SK-N-SH (cell line): ENCODE measurements at regions not wholly inside any gene's neighbourhood (a gene's known extent, or its start where the extent isn't known, plus 50 kb on each side); places are given as distances from the start of the nearest gene placed in this dataset.

ENCODE experiments used
- CTCF ChIA-PET: fragments of 300-600, 350-600 bp; formaldehyde crosslinking; extraction: SDS; loops from one replicate; lab custom pipeline; 2021; lab: Yijun Ruan, JAX
- POLR2A ChIA-PET: fragments of 350-600 bp; sonication (Branson Sonifier 250); formaldehyde crosslinking; extraction: SDS; loops from one replicate; lab custom pipeline; 2020; ENCODE audit warnings: antibody characterized with exemption, inconsistent platforms; lab: Yijun Ruan, JAX
- DNase-seq: peaks from one replicate; pipeline ENCODE4 v3.0.0; 2012
- H2AFZ ChIP-seq: fragments of 200-600 bp; sonication (generic); 2 replicates; pipeline ENCODE4 v1.8.1; 2016; ENCODE audit warnings: antibody characterized with exemption, mild to moderate bottlenecking, low read depth
- H3F3A ChIP-seq: fragments of 200-600 bp; sonication (generic); replicated peaks from 2 replicates; pipeline ENCODE3; 2016; ENCODE audit warnings: antibody characterized with exemption, mild to moderate bottlenecking; ENCODE audit not compliant: insufficient read depth
- H3K27ac ChIP-seq, 2 experiments: fragments of 200-500 bp in 1 of 2; fragments of 200-600 bp in 1 of 2; sonication (Bioruptor generic) in 1 of 2; sonication (generic), shearing (Covaris generic) in 1 of 2; 2 replicates each; pipeline versions ENCODE4 v1.5.1 to v1.6.1; 2014 to 2016; ENCODE audit warnings: low read depth in 2 of 2, inconsistent platforms in 1 of 2, low read length in 1 of 2, mild to moderate bottlenecking in 1 of 2, mixed read lengths in 1 of 2
- H3K27me3 ChIP-seq: fragments of 200-600 bp; sonication (generic), shearing (Covaris generic); 2 replicates; pipeline ENCODE4 v1.6.1; 2016; ENCODE audit warnings: mixed run types; ENCODE audit not compliant: insufficient read depth
- H3K36me3 ChIP-seq, 2 experiments: fragments of 200-500 bp in 1 of 2; fragments of 200-600 bp in 1 of 2; sonication (Bioruptor generic) in 1 of 2; sonication (generic) in 1 of 2; replicated peaks in 1 of 2; 2 replicates each; pipeline versions ENCODE3 to v1.5.1; 2014 to 2016; ENCODE audit warnings: low read length in 1 of 2, mild to moderate bottlenecking in 1 of 2; ENCODE audit not compliant: insufficient read depth in 2 of 2, control insufficient read depth in 1 of 2
- H3K4me1 ChIP-seq, 2 experiments: fragments of 200-500 bp in 1 of 2; fragments of 200-600 bp in 1 of 2; sonication (Bioruptor generic) in 1 of 2; sonication (generic), shearing (Covaris generic) in 1 of 2; 2 replicates each; pipeline versions ENCODE4 v1.5.1 to v1.6.1; 2014 to 2016; ENCODE audit warnings: low read depth in 1 of 2, low read length in 1 of 2, mixed run types in 1 of 2; ENCODE audit not compliant: insufficient read depth in 2 of 2, control insufficient read depth in 1 of 2
- H3K4me2 ChIP-seq: fragments of 200-600 bp; sonication (generic), shearing (Covaris generic); 2 replicates; pipeline ENCODE4 v1.6.1; 2017; ENCODE audit warnings: mixed run types
- H3K4me3 ChIP-seq, 2 experiments: fragments of 200-500 bp in 1 of 2; fragments of 200-600 bp in 1 of 2; sonication (Bioruptor generic) in 1 of 2; sonication (generic), shearing (Covaris generic) in 1 of 2; 2 replicates each; pipeline versions ENCODE4 v1.5.1 to v1.8.1; 2014 to 2016; ENCODE audit warnings: low read depth in 2 of 2, inconsistent platforms in 1 of 2, low read length in 1 of 2, mild to moderate bottlenecking in 1 of 2, mixed read lengths in 1 of 2, moderate library complexity in 1 of 2
- H3K79me2 ChIP-seq: fragments of 200-600 bp; sonication (generic); 2 replicates; pipeline ENCODE4 v1.8.1; 2017; ENCODE audit warnings: mild to moderate bottlenecking; ENCODE audit not compliant: insufficient read depth
- H3K9ac ChIP-seq: fragments of 200-600 bp; sonication (generic); 2 replicates; pipeline ENCODE4 v1.6.1; 2017; ENCODE audit warnings: mixed run types
- H3K9me2 ChIP-seq: fragments of 200-600 bp; sonication (generic); 2 replicates; pipeline ENCODE4 v1.6.1; 2017; ENCODE audit warnings: mixed run types
- H3K9me3 ChIP-seq: fragments of 200-600 bp; sonication (generic); 2 replicates; pipeline ENCODE4 v1.6.1; 2017; ENCODE audit warnings: mixed run types, mild to moderate bottlenecking, moderate library complexity
- H4K20me1 ChIP-seq: fragments of 200-600 bp; sonication (generic); 2 replicates; pipeline ENCODE4 v1.6.1; 2017; ENCODE audit warnings: mild to moderate bottlenecking, mixed run types; ENCODE audit not compliant: insufficient read depth
- CTCF ChIP-seq: fragments of 200-600 bp; sonication (generic); IDR thresholded peaks from 2 replicates; pipeline ENCODE4 v1.6.1; 2017; ENCODE audit warnings: antibody characterized with exemption, mild to moderate bottlenecking, moderate library complexity
- ELF1 ChIP-seq: IDR thresholded peaks from 2 replicates; pipeline ENCODE4 v1.4.0; 2012
- EZH2phosphoT487 ChIP-seq: fragments of 200-600 bp; sonication (generic); IDR thresholded peaks from 2 replicates; pipeline ENCODE4 v1.6.1; 2017; ENCODE audit warnings: low read depth, mixed run types, mild to moderate bottlenecking, antibody characterized with exemption, moderate library complexity, borderline replicate concordance
- FOXM1 ChIP-seq: IDR thresholded peaks from 2 replicates; pipeline ENCODE4 v1.4.0; 2012; ENCODE audit warnings: low read depth, mild to moderate bottlenecking
- MAX ChIP-seq: IDR thresholded peaks from 2 replicates; pipeline ENCODE4 v1.4.0; 2012; ENCODE audit warnings: low read depth
- MXI1 ChIP-seq: IDR thresholded peaks from 2 replicates; pipeline ENCODE4 v1.6.1; 2012; ENCODE audit warnings: mild to moderate bottlenecking, low read depth, low read length, improper control_type of control experiment
- NRF1 ChIP-seq: IDR thresholded peaks from 2 replicates; pipeline ENCODE4 v1.6.1; 2012; ENCODE audit warnings: low read depth, mild to moderate bottlenecking, low read length
- PBX3 ChIP-seq: IDR thresholded peaks from 2 replicates; pipeline ENCODE4; 2012
- POLR2AphosphoS5 ChIP-seq: IDR thresholded peaks from 2 replicates; pipeline ENCODE4 v1.6.1; 2012; ENCODE audit warnings: low read depth, low read length
- RCOR1 ChIP-seq: fragments of 150-350 bp; IDR thresholded peaks from 2 replicates; pipeline ENCODE4 v1.6.1; 2017; ENCODE audit warnings: antibody characterized with exemption, low read length
- REST ChIP-seq: IDR thresholded peaks from 2 replicates; pipeline ENCODE4 v1.6.1; 2012; ENCODE audit warnings: mild to moderate bottlenecking, low read depth, low read length, moderate library complexity
- RFX5 ChIP-seq: IDR thresholded peaks from 2 replicates; pipeline ENCODE4 v1.6.1; 2012; ENCODE audit warnings: mild to moderate bottlenecking, improper control_type of control experiment, low read length
- TAF1 ChIP-seq: IDR thresholded peaks from 2 replicates; pipeline ENCODE4 v1.6.1; 2012; ENCODE audit warnings: low read depth, mild to moderate bottlenecking, low read length, moderate library complexity, borderline replicate concordance
- TCF12 ChIP-seq: IDR thresholded peaks from 2 replicates; pipeline ENCODE4 v1.4.0; 2012
- ZBTB33 ChIP-seq: IDR thresholded peaks from 2 replicates; pipeline ENCODE4 v1.4.0; 2012; ENCODE audit warnings: low read depth, borderline replicate concordance
- WGBS: methylation state at CpG from one replicate; pipeline ENCODE4 v1.1.6; 2017; ENCODE audit warnings: low lambda C conversion rate; 5-methylcytosine and 5-hydroxymethylcytosine counted together

GRCh38 chr1:229164348-229164747, 106.6 kb upstream of the RAB4A start:
- WGBS = 50% methylated on average over 1 of the region's 1 CpG
- no peak for TF ChIP-seq ZBTB33
- no peak for TF ChIP-seq TAF1
- no peak for TF ChIP-seq POLR2AphosphoS5
- no peak for TF ChIP-seq MAX
- no peak for TF ChIP-seq FOXM1
- no peak for TF ChIP-seq PBX3
- no peak for TF ChIP-seq MXI1
- no peak for TF ChIP-seq RCOR1
- TF ChIP-seq CTCF = no peak
- TF ChIP-seq NRF1 = no peak

GRCh38 chr1:229164836-229165735, 105.8 kb upstream of the RAB4A start:
- H3K36me3 ChIP-seq = no peaks in the 10 kb centered on the region
- no peak overlapping the region for H3K9ac ChIP-seq
- H3K4me3 ChIP-seq = no peak overlapping the region
- peaks cover 0 to 6% of the 10 kb centered on the region in 2 experiments; a peak in 1 of 4 replicates for H3K4me1 ChIP-seq
- no peaks in the 10 kb centered on the region for H3K9me3 ChIP-seq
- H3F3A ChIP-seq = no peaks in the 10 kb centered on the region
- DNase-seq = no peak
- no peaks in the 10 kb centered on the region for H3K79me2 ChIP-seq
- no peaks in the 10 kb centered on the region for H3K9me2 ChIP-seq
- no peak overlapping the region for H2AFZ ChIP-seq
- TF ChIP-seq ELF1 (no peak), REST (no peak), RFX5 (no peak), TCF12 (no peak), EZH2phosphoT487 (no peak)
- no peaks in the 10 kb centered on the region for H4K20me1 ChIP-seq
- H3K27ac ChIP-seq = no peak overlapping the region
- ChIA-PET CTCF (no interaction called here), POLR2A (no interaction called here)
- WGBS = 56% methylated on average over 12 of the region's 12 CpGs
- H3K4me2 ChIP-seq = no peak overlapping the region
- H3K27me3 ChIP-seq = no peaks in the 10 kb centered on the region; the same call in 1 of the 2 replicates

More at GRCh38 chr1:229164348-229164747, 106.6 kb upstream of the RAB4A start:
- CTCF ChIA-PET = no interaction called here
- POLR2A ChIA-PET = no interaction called here
- Histone ChIP-seq H3K36me3 (no peaks in the 10 kb centered on the region), H3K4me3 (no peak overlapping the region), H4K20me1 (no peaks in the 10 kb centered on the region), H3K27ac (no peak overlapping the region), H3K4me1 (peaks cover 0 to 6% of the 10 kb centered on the region in 2 experiments; a peak in 1 of 4 replicates), H3K9ac (no peak overlapping the region), H3F3A (no peaks in the 10 kb centered on the region), H3K4me2 (no peak overlapping the region), H3K27me3 (no peaks in the 10 kb centered on the region; the same call in 1 of the 2 replicates), H3K9me2 (no peaks in the 10 kb centered on the region), H2AFZ (no peak overlapping the region), H3K79me2 (no peaks in the 10 kb centered on the region), H3K9me3 (no peaks in the 10 kb centered on the region)
- DNase-seq = no peak
